CD4-positive, alpha-beta T cell (primary cell): ENCODE measurements at regions not wholly inside any gene's neighbourhood (a gene's known extent, or its start where the extent isn't known, plus 50 kb on each side); places are given as distances from the start of the nearest gene placed in this dataset.

Experiments
- ATAC-seq: fragments of 200-7000 bp; cut with Tn5 transposase; one replicate; pipeline ENCODE4 v1.10.0; 2022; ENCODE audit warnings: mild to moderate bottlenecking; ENCODE audit not compliant: poor library complexity
- CTCF ChIA-PET: fragments of 350-600 bp; sonication (Branson Sonifier 250); formaldehyde crosslinking; loops from one replicate; lab custom pipeline; 2021; ENCODE audit warnings: antibody characterized with exemption, inconsistent platforms; lab: Charles Lee
- POLR2A ChIA-PET: fragments of 350-600 bp; sonication (Branson Sonifier 250); formaldehyde crosslinking; loops from one replicate; lab custom pipeline; 2021; ENCODE audit warnings: antibody characterized with exemption, inconsistent platforms; lab: Charles Lee
- DNase-seq, 14 experiments: peaks; one replicate each; pipeline ENCODE4 v3.0.0-alpha.2; 2013 to 2020; ENCODE audit warnings: mixed read lengths in 2 of 14
- H3K27ac ChIP-seq, 2 donors: one replicate each; pipeline versions ENCODE4 v1.5.1 to v1.7.0; 2013; ENCODE audit warnings: low read length in 2 of 2, low read depth in 1 of 2, mild to moderate bottlenecking in 1 of 2
- H3K27me3 ChIP-seq, 2 experiments: 1 replicate in 1 of 2; 2 replicates in 1 of 2; pipeline versions ENCODE4 v1.6.1 to v1.7.0; 2013; ENCODE audit warnings: low read length in 2 of 2, control low read depth in 1 of 2, mild to moderate bottlenecking in 1 of 2, moderate library complexity in 1 of 2; ENCODE audit not compliant: insufficient read depth in 2 of 2, control insufficient read depth in 1 of 2
- H3K36me3 ChIP-seq: one replicate; pipeline ENCODE4 v1.6.1; 2013; ENCODE audit warnings: low read length, control low read depth; ENCODE audit not compliant: insufficient read depth
- H3K4me1 ChIP-seq: one replicate; pipeline ENCODE4 v1.6.1; 2013; ENCODE audit warnings: low read length, control low read depth; ENCODE audit not compliant: insufficient read depth
- H3K4me3 ChIP-seq: one replicate; pipeline ENCODE4 v1.5.1; 2013; ENCODE audit warnings: mild to moderate bottlenecking, low read length, moderate library complexity
- H3K9me3 ChIP-seq, 2 experiments: 1 replicate in 1 of 2; 2 replicates in 1 of 2; pipeline versions ENCODE4 v1.6.1 to v1.7.0; 2013; ENCODE audit warnings: low read length in 2 of 2, mild to moderate bottlenecking in 2 of 2, control low read depth in 1 of 2, moderate library complexity in 1 of 2; ENCODE audit not compliant: control insufficient read depth in 1 of 2, insufficient read depth in 1 of 2
- H3K27ac Mint-ChIP-seq: one replicate; pipeline ENCODE4 v1.8.0; 2020; ENCODE audit warnings: mixed read lengths
- H3K27me3 Mint-ChIP-seq: one replicate; pipeline ENCODE4 v1.8.0; 2021; ENCODE audit warnings: mixed read lengths
- H3K36me3 Mint-ChIP-seq: one replicate; pipeline ENCODE4 v1.8.0; 2021; ENCODE audit warnings: low read depth, mixed read lengths
- H3K4me1 Mint-ChIP-seq: one replicate; pipeline ENCODE4 v1.8.0; 2021; ENCODE audit warnings: low read depth, mixed read lengths
- H3K4me3 Mint-ChIP-seq: one replicate; pipeline ENCODE4 v1.8.0; 2020; ENCODE audit warnings: mild to moderate bottlenecking, mixed read lengths
- H3K9me3 Mint-ChIP-seq: one replicate; pipeline ENCODE4 v1.8.0; 2020; ENCODE audit warnings: mixed read lengths
- intact Hi-C, 2 experiments: fragments of 100-400 bp; cut with DNase I in 1 of 2; cut with micrococcal nuclease in 1 of 2; formaldehyde crosslinking; loops; one replicate each; pipeline versions ENCODE4 v1.15.1 to v1.9.0; 2023 to 2025; cut with DNase I, micrococcal nuclease
- TF ChIP-seq, protein P1 (sequence below): fragments of 200-600 bp; IDR thresholded peaks from one replicate; pipeline ENCODE4 v1.8.0; 2022; ENCODE audit warnings: antibody characterized with exemption, mild to moderate bottlenecking

DNA sequence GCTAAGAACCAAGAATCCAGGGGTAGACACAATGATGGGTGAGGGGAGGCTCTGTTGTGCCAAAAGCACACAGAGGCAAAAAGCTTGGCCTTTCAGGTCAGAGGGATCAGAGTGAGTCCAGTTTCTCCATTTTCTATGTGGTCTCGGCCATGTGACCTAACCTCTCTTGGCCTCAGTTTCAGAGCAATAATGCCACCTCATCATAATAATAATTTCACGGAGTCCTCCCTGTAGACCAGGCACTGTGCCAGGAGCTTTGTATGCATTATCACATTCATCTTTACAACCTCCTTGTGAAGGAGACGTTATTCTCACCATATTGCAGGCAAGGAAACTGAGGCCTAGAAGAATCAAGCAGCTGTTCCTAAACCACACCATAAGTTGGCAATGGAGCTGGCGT lies 120.2 kb downstream of the WT1 start:
- no peak overlapping the region for H3K4me3 Mint-ChIP-seq
- CTCF ChIA-PET: no interaction called here
- no peak for DNase-seq
- no peaks in the 10 kb centered on the region for H3K9me3 ChIP-seq
- no peaks in the 10 kb centered on the region for H3K4me1 ChIP-seq
- peaks cover 0 to 2% of the 10 kb centered on the region in 2 experiments for H3K27me3 ChIP-seq
- TF ChIP-seq, protein P1, sequence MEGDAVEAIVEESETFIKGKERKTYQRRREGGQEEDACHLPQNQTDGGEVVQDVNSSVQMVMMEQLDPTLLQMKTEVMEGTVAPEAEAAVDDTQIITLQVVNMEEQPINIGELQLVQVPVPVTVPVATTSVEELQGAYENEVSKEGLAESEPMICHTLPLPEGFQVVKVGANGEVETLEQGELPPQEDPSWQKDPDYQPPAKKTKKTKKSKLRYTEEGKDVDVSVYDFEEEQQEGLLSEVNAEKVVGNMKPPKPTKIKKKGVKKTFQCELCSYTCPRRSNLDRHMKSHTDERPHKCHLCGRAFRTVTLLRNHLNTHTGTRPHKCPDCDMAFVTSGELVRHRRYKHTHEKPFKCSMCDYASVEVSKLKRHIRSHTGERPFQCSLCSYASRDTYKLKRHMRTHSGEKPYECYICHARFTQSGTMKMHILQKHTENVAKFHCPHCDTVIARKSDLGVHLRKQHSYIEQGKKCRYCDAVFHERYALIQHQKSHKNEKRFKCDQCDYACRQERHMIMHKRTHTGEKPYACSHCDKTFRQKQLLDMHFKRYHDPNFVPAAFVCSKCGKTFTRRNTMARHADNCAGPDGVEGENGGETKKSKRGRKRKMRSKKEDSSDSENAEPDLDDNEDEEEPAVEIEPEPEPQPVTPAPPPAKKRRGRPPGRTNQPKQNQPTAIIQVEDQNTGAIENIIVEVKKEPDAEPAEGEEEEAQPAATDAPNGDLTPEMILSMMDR: no peak
- no peak overlapping the region for H3K27ac ChIP-seq
- no peaks in the 10 kb centered on the region for H3K4me1 Mint-ChIP-seq
- no peak overlapping the region for H3K4me3 ChIP-seq
- POLR2A ChIA-PET: no interaction called here
- no peak overlapping the region for H3K27ac Mint-ChIP-seq
- H3K36me3 ChIP-seq: no peaks in the 10 kb centered on the region
- ATAC-seq: no peak
- intact Hi-C loops: no loop called here
- H3K9me3 Mint-ChIP-seq: no peaks in the 10 kb centered on the region
- no peaks in the 10 kb centered on the region for H3K36me3 Mint-ChIP-seq
- peaks cover 27% of the 10 kb centered on the region for H3K27me3 Mint-ChIP-seq

DNA sequence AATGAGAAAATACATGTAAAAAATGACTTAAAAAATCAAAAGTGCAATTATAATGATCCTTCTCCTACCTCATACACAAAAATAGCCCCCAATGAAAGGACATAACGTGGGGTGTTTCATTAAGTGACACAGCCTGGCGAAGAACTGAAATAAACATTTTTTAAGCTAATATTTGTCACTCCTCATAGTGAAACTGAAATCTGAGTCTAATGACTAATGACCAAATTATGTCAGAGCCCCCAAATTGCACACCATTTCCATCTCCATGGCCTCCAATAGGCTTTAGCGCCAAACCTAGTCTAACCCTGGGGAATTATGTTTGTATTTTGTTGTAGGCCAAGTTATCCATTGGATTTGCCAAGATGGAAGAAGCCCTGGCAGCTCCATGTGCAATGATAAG lies 119.1 kb downstream of the WT1 start:
- no peak overlapping the region for H3K4me3 Mint-ChIP-seq
- H3K27ac ChIP-seq: no peak overlapping the region
- no peaks in the 10 kb centered on the region for H3K36me3 Mint-ChIP-seq
- no peak overlapping the region for H3K4me3 ChIP-seq
- H3K9me3 Mint-ChIP-seq: no peaks in the 10 kb centered on the region
- CTCF ChIA-PET: no interaction called here
- H3K9me3 ChIP-seq: no peaks in the 10 kb centered on the region
- ATAC-seq (no peak), DNase-seq (no peak)
- intact Hi-C loops: no loop called here
- no peaks in the 10 kb centered on the region for H3K4me1 Mint-ChIP-seq
- H3K36me3 ChIP-seq: no peaks in the 10 kb centered on the region
- TF ChIP-seq, protein P1: no peak
- no peak overlapping the region for H3K27ac Mint-ChIP-seq
- H3K27me3 ChIP-seq: peaks cover 0 to 2% of the 10 kb centered on the region in 2 experiments
- H3K4me1 ChIP-seq: no peaks in the 10 kb centered on the region
- POLR2A ChIA-PET: no interaction called here
- H3K27me3 Mint-ChIP-seq: peaks cover 30% of the 10 kb centered on the region

DNA sequence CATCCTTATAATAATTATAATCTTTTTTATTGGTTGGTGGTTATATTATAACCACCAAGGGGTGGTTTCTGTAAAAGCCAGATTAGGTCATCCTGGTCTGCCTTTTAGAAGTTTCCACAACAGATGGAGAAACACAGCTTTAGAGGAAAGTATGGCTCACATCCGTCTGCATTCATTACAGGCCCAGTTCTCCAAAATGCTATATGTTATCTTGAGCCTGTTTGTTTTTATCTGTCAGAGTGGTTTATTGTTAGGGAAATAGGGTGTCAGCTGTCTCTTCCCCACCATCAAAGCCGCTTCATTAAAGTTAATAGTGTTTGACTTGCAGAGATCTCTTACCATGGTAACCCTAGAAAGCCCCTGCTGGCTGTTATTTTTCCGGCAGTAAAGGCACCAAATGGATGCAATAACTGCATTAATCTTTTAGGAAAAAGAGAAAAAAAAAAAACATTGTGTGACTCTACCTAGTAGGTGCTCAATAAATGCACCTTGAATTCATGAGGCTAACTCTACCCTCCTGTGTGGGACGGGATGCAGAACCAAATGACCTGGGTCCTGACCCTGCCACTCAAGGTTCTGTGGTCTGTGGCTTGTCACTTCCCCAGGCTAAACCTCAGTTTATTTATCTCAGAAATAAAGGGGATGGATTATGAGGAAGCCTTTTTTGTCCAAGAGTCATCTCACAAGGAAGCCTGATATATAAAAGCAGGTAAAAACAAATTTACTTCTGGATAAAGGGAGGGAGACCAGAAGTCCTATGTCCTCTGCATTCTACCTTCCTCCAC lies 118.3 kb downstream of the WT1 start:
- TF ChIP-seq, protein P1: no peak
- ATAC-seq (no peak), DNase-seq (no peak)
- ChIA-PET CTCF (no interaction called here), POLR2A (no interaction called here)
- no peaks in the 10 kb centered on the region for H3K9me3 ChIP-seq
- Mint-ChIP-seq H3K9me3 (no peaks in the 10 kb centered on the region), H3K27me3 (peaks cover 28% of the 10 kb centered on the region), H3K27ac (no peak overlapping the region), H3K4me1 (no peaks in the 10 kb centered on the region), H3K36me3 (no peaks in the 10 kb centered on the region), H3K4me3 (no peak overlapping the region)
- H3K27ac ChIP-seq: no peak overlapping the region
- peaks cover 0 to 2% of the 10 kb centered on the region in 2 experiments for H3K27me3 ChIP-seq
- no peaks in the 10 kb centered on the region for H3K36me3 ChIP-seq
- intact Hi-C loops: no loop called here
- no peak overlapping the region for H3K4me3 ChIP-seq
- no peaks in the 10 kb centered on the region for H3K4me1 ChIP-seq
